Calu3 (cell line): ENCODE measurements at regions not wholly inside any gene's neighbourhood (a gene's known extent, or its start where the extent isn't known, plus 50 kb on each side); places are given as distances from the start of the nearest gene placed in this dataset.

Experiments
- BruUV-seq: library from RNA; stranded (reverse); fragments of 400-500 nt; replicated peaks from 2 replicates; lab custom pipeline; 2021; lab: Mats Ljungman, UMichigan
- CTCF ChIA-PET: fragments of 300-600 bp; sonication (Branson Sonifier 250); formaldehyde crosslinking; loops from one replicate; lab custom pipeline; 2022; ENCODE audit warnings: antibody characterized with exemption; lab: Charles Lee
- DNase-seq: peaks from one replicate; pipeline ENCODE4 v3.0.0; 2022
- H3K27ac Mint-ChIP-seq: one replicate; pipeline ENCODE4 v1.8.0; 2022; ENCODE audit warnings: mixed read lengths; ENCODE audit not compliant: unreplicated experiment
- H3K27me3 Mint-ChIP-seq: one replicate; pipeline ENCODE4 v1.8.0; 2022; ENCODE audit warnings: mixed read lengths; ENCODE audit not compliant: unreplicated experiment
- H3K36me3 Mint-ChIP-seq: one replicate; pipeline ENCODE4 v1.8.0; 2022; ENCODE audit warnings: mild to moderate bottlenecking, moderate library complexity, mixed read lengths; ENCODE audit not compliant: insufficient read depth, unreplicated experiment
- H3K4me1 Mint-ChIP-seq: one replicate; pipeline ENCODE4 v1.8.0; 2022; ENCODE audit warnings: mild to moderate bottlenecking, low read depth, mixed read lengths; ENCODE audit not compliant: unreplicated experiment
- H3K4me3 Mint-ChIP-seq: one replicate; pipeline ENCODE4 v1.8.0; 2022; ENCODE audit warnings: mild to moderate bottlenecking, low read depth, moderate library complexity, mixed read lengths; ENCODE audit not compliant: unreplicated experiment
- H3K9me3 Mint-ChIP-seq: one replicate; pipeline ENCODE4 v1.8.0; 2022; ENCODE audit warnings: low read depth, mixed read lengths; ENCODE audit not compliant: unreplicated experiment
- CTCF ChIP-seq: fragments of 200-600 bp; IDR thresholded peaks from one replicate; pipeline ENCODE4 v1.8.0; 2022; ENCODE audit warnings: antibody characterized with exemption; ENCODE audit not compliant: unreplicated experiment
- intact Hi-C: fragments of 100-400 bp; cut with micrococcal nuclease; formaldehyde crosslinking; loops from one replicate; pipeline ENCODE4 v1.10.0; 2022; ENCODE audit not compliant: unreplicated experiment

- no peak for TF ChIP-seq CTCF
- no peak overlapping the region for H3K4me3 Mint-ChIP-seq
- H3K27me3 Mint-ChIP-seq = no peaks in the 10 kb centered on the region
- no peaks in the 10 kb centered on the region for H3K9me3 Mint-ChIP-seq
- no peak overlapping the region for H3K27ac Mint-ChIP-seq
- intact Hi-C loops = no loop called here
- H3K36me3 Mint-ChIP-seq = no peaks in the 10 kb centered on the region
- no peak for DNase-seq
- CTCF ChIA-PET = no interaction called here
- BruUV-seq = no TSS peak
- H3K4me1 Mint-ChIP-seq = no peaks in the 10 kb centered on the region
Measured at GRCh38 chr7:119438315-119438714, 834.7 kb upstream of the KCND2 start.

- no peaks in the 10 kb centered on the region for H3K9me3 Mint-ChIP-seq
- no peaks in the 10 kb centered on the region for H3K36me3 Mint-ChIP-seq
- CTCF ChIA-PET = no interaction called here
- BruUV-seq = no TSS peak
- intact Hi-C loops = no loop called here
- H3K27ac Mint-ChIP-seq = no peak overlapping the region
- no peaks in the 10 kb centered on the region for H3K4me1 Mint-ChIP-seq
- no peak overlapping the region for H3K4me3 Mint-ChIP-seq
- no peaks in the 10 kb centered on the region for H3K27me3 Mint-ChIP-seq
- TF ChIP-seq CTCF = no peak
- no peak for DNase-seq
Measured at GRCh38 chr7:119439192-119439591, 833.8 kb upstream of the KCND2 start.

DNA sequence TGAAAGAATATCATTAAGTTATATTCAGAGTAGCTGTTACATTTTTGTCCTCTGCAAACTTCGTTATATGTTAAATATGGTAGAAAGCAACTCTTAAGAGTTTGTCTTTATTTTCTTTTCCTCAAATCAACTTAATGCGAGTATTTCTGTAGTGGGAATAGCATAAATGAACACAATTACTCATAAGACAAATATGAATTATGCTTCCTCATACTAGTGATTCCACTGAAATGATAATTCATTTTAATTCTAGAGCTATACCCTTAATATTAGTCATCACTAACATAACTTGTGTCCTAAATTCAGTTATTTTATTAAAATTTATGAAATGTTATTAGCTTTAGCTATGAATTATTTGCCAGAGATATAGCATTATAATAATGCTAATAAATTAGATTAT is 820.6 kb upstream of the KCND2 start:
- H3K4me1 Mint-ChIP-seq = peaks cover 16% of the 10 kb centered on the region
- H3K27ac Mint-ChIP-seq = no peak overlapping the region
- H3K9me3 Mint-ChIP-seq = no peaks in the 10 kb centered on the region
- CTCF ChIA-PET = no interaction called here
- no peak for DNase-seq
- intact Hi-C loops = no loop called here
- H3K36me3 Mint-ChIP-seq = no peaks in the 10 kb centered on the region
- H3K4me3 Mint-ChIP-seq = no peak overlapping the region
- TF ChIP-seq CTCF = no peak
- H3K27me3 Mint-ChIP-seq = no peaks in the 10 kb centered on the region
- BruUV-seq = no TSS peak

GRCh38 chr7:119465798-119466305 is 807.1 kb upstream of the KCND2 start:
- TF ChIP-seq CTCF = no peak
- H3K27ac Mint-ChIP-seq = no peak overlapping the region
- CTCF ChIA-PET = no interaction called here
- H3K27me3 Mint-ChIP-seq = no peaks in the 10 kb centered on the region
- no TSS peak for BruUV-seq
- no peak for DNase-seq
- intact Hi-C loops = no loop called here
- no peaks in the 10 kb centered on the region for H3K36me3 Mint-ChIP-seq
- H3K4me1 Mint-ChIP-seq = no peaks in the 10 kb centered on the region
- no peak overlapping the region for H3K4me3 Mint-ChIP-seq
- no peaks in the 10 kb centered on the region for H3K9me3 Mint-ChIP-seq
